ENCODE measurements at regions not wholly inside any gene's neighbourhood (a gene's known extent, or its start where the extent isn't known, plus 50 kb on each side); places are given as distances from the start of the nearest gene placed in this dataset.
"Not testable (repeated sequence)": the region's sequence is repeated elsewhere in the genome, so short reads cannot be mapped to it uniquely, and the experiment has no call there.

GRCh38 chr9:64622058-64622457, 663.0 kb downstream of the FOXD4L5 start:
- ATAC-seq; intact Hi-C loops (cut with DNase I); H3K4me1 ChIP-seq; H3K4me3 ChIP-seq; H3K27me3 ChIP-seq; H3K27ac ChIP-seq; H3K36me3 ChIP-seq; H3K9me3 ChIP-seq: not testable (repeated sequence)
- DNase-seq = peak; percentile 6 to 28 (median 10)
- no CpG with 5 or more reads among the region's 8 CpGs for WGBS (ENCODE audit: insufficient coverage, low coverage, low lambda C conversion rate, missing lambda C conversion rate)
